ENCODE measurements at regions not wholly inside any gene's neighbourhood (a gene's known extent, or its start where the extent isn't known, plus 50 kb on each side); places are given as distances from the start of the nearest gene placed in this dataset.

DNA sequence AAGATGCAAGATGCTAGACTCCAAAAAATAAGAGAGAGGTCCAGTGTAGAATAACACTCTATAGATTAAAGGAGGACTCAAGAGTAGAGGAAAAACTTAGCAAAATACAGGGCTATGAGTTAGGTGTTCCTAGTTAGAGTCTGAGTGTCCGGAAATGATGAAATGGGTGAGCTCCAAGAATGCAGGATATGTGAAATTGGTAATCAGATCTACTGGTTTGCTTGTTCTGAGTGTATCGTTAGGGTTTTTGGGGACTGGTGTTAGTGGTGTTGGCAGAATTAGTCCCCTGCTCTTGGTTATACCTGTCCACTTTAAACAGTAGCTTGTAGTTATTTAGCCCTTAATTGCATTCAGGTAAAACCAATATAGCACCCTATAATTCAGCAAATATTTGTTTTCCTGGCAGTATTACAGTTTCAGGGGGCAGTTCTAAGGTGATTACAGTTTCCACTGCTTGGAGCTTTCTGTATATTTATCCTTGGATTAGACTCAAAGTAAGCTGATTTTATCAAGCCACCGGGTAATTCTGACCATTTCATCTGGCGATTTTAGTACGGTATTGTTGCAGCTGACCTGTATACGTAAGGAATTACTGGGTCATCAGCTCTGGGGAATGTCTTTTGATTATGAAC, 332.7 kb downstream of the CHRM3 start:
- no peak for DNase-seq (ENCODE audit: low read depth)
- H3K4me3 ChIP-seq (ENCODE audit: low read length), result no peak overlapping the region
- TF ChIP-seq, protein P1, sequence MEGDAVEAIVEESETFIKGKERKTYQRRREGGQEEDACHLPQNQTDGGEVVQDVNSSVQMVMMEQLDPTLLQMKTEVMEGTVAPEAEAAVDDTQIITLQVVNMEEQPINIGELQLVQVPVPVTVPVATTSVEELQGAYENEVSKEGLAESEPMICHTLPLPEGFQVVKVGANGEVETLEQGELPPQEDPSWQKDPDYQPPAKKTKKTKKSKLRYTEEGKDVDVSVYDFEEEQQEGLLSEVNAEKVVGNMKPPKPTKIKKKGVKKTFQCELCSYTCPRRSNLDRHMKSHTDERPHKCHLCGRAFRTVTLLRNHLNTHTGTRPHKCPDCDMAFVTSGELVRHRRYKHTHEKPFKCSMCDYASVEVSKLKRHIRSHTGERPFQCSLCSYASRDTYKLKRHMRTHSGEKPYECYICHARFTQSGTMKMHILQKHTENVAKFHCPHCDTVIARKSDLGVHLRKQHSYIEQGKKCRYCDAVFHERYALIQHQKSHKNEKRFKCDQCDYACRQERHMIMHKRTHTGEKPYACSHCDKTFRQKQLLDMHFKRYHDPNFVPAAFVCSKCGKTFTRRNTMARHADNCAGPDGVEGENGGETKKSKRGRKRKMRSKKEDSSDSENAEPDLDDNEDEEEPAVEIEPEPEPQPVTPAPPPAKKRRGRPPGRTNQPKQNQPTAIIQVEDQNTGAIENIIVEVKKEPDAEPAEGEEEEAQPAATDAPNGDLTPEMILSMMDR (conservative IDR thresholded peaks at IDR 0.05; ENCODE audit: low read length), result no peak

- no peak overlapping the region for H3K4me3 ChIP-seq (ENCODE audit: low read length)
- TF ChIP-seq, protein P1 (conservative IDR thresholded peaks at IDR 0.05; ENCODE audit: low read length), result no peak
- DNase-seq (ENCODE audit: low read depth), result no peak
Measured at GRCh38 chr1:239719642-239720258, 333.4 kb downstream of the CHRM3 start.

DNA sequence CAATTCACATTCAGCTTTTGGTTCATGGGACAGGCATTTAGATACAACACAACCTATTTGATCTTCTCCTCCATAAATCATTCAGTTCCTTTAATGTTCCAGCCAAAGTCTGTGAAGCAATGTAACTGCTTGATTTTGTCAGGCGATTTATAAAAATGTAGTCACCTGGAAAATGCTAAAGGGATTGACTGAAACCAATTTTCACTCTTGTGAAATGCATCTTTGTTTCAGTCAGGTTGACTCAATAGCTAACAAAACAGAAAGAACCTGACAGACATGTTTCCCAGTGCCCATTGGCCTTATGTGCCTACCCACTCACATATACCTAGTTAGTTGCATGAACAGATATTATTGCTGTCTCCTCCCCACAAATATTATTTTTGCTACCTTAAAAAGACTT, 335.7 kb downstream of the CHRM3 start:
- TF ChIP-seq, protein P1 (conservative IDR thresholded peaks at IDR 0.05; ENCODE audit: low read length), result no peak
- H3K4me3 ChIP-seq (ENCODE audit: low read length), result no peak overlapping the region
- DNase-seq (ENCODE audit: low read depth), result no peak

DNA sequence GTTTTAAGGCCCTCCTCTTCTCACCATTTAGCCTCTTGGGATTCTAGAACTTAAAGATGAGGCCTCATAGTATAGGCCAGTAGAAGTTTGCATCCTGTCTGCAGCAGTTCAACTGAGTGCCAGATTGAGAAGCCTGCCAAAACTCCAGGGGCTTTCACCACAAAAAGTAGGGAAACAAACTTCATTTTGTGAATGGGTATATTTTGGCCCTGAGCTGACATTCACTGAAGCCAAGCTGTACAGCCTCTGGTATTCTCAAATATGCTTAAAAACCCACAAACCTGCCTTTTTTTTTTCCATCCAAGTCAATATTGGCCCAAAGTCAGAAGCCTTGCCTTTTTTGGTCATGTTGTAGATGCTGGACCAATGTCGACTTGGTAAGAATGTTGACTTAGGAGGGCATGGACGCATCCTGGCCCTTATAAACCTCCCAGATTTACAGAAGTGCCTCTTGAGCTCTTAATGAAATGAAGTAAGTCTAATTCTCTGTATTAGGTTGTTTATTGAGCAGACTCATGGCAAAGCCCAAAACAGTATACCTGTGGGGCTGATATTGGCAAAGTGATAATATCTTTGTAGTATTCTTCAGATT, 337.5 kb downstream of the CHRM3 start:
- TF ChIP-seq, protein P1 (conservative IDR thresholded peaks at IDR 0.05; ENCODE audit: low read length), result no peak
- no peak for DNase-seq (ENCODE audit: low read depth)
- no peak overlapping the region for H3K4me3 ChIP-seq (ENCODE audit: low read length)

GRCh38 chr1:239725371-239725770, 339.0 kb downstream of the CHRM3 start:
- no peak overlapping the region for H3K4me3 ChIP-seq (ENCODE audit: low read length)
- TF ChIP-seq, protein P1 (conservative IDR thresholded peaks at IDR 0.05; ENCODE audit: low read length), result no peak
- DNase-seq (ENCODE audit: low read depth), result no peak

GRCh38 chr1:239725933-239726332, 339.6 kb downstream of the CHRM3 start:
- no peak overlapping the region for H3K4me3 ChIP-seq (ENCODE audit: low read length)
- DNase-seq (ENCODE audit: low read depth), result no peak
- TF ChIP-seq, protein P1 (conservative IDR thresholded peaks at IDR 0.05; ENCODE audit: low read length), result no peak

- no peak for DNase-seq (ENCODE audit: low read depth)
- H3K4me3 ChIP-seq (ENCODE audit: low read length), result no peak overlapping the region
- TF ChIP-seq, protein P1 (conservative IDR thresholded peaks at IDR 0.05; ENCODE audit: low read length), result no peak
Measured at GRCh38 chr1:239730378-239730777, 344.0 kb downstream of the CHRM3 start.

Data from AG10803 (cell line).